H9 (cell line): ENCODE measurements at regions not wholly inside any gene's neighbourhood (a gene's known extent, or its start where the extent isn't known, plus 50 kb on each side); places are given as distances from the start of the nearest gene placed in this dataset.

Experiments
- DNase-seq: peaks from one replicate; pipeline ENCODE4 v3.0.0-alpha.2; 2017
- H2AFZ ChIP-seq: one replicate; pipeline ENCODE4 v1.6.1; 2013; ENCODE audit warnings: mild to moderate bottlenecking, low read length, control low read depth, moderate library complexity
- H2AK5ac ChIP-seq: 2 replicates; pipeline ENCODE4 v1.6.1; 2013; ENCODE audit warnings: low read length, control low read depth, mixed read lengths; ENCODE audit not compliant: insufficient read length
- H2BK120ac ChIP-seq: one replicate; pipeline ENCODE4 v1.6.1; 2013; ENCODE audit warnings: low read depth, mild to moderate bottlenecking, low read length, control low read depth, inconsistent platforms; ENCODE audit not compliant: poor library complexity, severe bottlenecking
- H2BK12ac ChIP-seq: 2 replicates; pipeline ENCODE4 v1.6.1; 2013; ENCODE audit warnings: low read length, control low read depth, mixed read lengths, low read depth; ENCODE audit not compliant: insufficient read length
- H2BK15ac ChIP-seq: 2 replicates; pipeline ENCODE4 v1.6.1; 2013; ENCODE audit warnings: low read depth, low read length, control low read depth
- H2BK20ac ChIP-seq: one replicate; pipeline ENCODE4 v1.6.1; 2013; ENCODE audit warnings: low read depth, mild to moderate bottlenecking, low read length, control low read depth, inconsistent platforms; ENCODE audit not compliant: poor library complexity, severe bottlenecking
- H2BK5ac ChIP-seq: 2 replicates; pipeline ENCODE4 v1.6.1; 2013; ENCODE audit warnings: low read length, control low read depth, mixed read lengths; ENCODE audit not compliant: insufficient read length
- H3K14ac ChIP-seq: 2 replicates; pipeline ENCODE4 v1.6.1; 2013; ENCODE audit warnings: low read length, control low read depth; ENCODE audit not compliant: insufficient read depth
- H3K18ac ChIP-seq: 2 replicates; pipeline ENCODE4 v1.6.1; 2013; ENCODE audit warnings: low read depth, mild to moderate bottlenecking, mixed read lengths, low read length, control low read depth; ENCODE audit not compliant: insufficient read length
- H3K23ac ChIP-seq: 2 replicates; pipeline ENCODE4 v1.6.1; 2013; ENCODE audit warnings: low read length, control low read depth, mixed read lengths, low read depth; ENCODE audit not compliant: insufficient read length
- H3K23me2 ChIP-seq: 2 replicates; pipeline ENCODE4 v1.6.1; 2013; ENCODE audit warnings: low read depth, mild to moderate bottlenecking, mixed read lengths, low read length, control low read depth; ENCODE audit not compliant: insufficient read length, poor library complexity, severe bottlenecking
- H3K27ac ChIP-seq: 2 replicates; pipeline ENCODE4 v1.5.1; 2013; ENCODE audit warnings: low read length, control low read depth, mixed read lengths, low read depth; ENCODE audit not compliant: insufficient read length
- H3K27me3 ChIP-seq: 2 replicates; pipeline ENCODE4 v1.6.1; 2013; ENCODE audit warnings: low read length, control low read depth, inconsistent platforms; ENCODE audit not compliant: insufficient read depth
- H3K4ac ChIP-seq: 2 replicates; pipeline ENCODE4 v1.6.1; 2013; ENCODE audit warnings: low read depth, mild to moderate bottlenecking, control low read depth, inconsistent platforms, low read length, moderate library complexity
- H3K4me1 ChIP-seq: 2 replicates; pipeline ENCODE4 v1.6.1; 2013; ENCODE audit warnings: low read length, control low read depth, inconsistent platforms; ENCODE audit not compliant: insufficient read depth
- H3K4me2 ChIP-seq: 2 replicates; pipeline ENCODE4 v1.6.1; 2013; ENCODE audit warnings: low read length, control low read depth, mixed read lengths; ENCODE audit not compliant: insufficient read length, insufficient read depth
- H3K56ac ChIP-seq: 2 replicates; pipeline ENCODE4 v1.6.1; 2013; ENCODE audit warnings: low read depth, mild to moderate bottlenecking, mixed read lengths, low read length, control low read depth; ENCODE audit not compliant: insufficient read length
- H3K79me1 ChIP-seq: 2 replicates; pipeline ENCODE4 v1.6.1; 2013; ENCODE audit warnings: low read depth, mild to moderate bottlenecking, moderate library complexity, low read length, control low read depth, inconsistent platforms; ENCODE audit not compliant: insufficient read depth, poor library complexity, severe bottlenecking
- H3K79me2 ChIP-seq: 2 replicates; pipeline ENCODE4 v1.6.1; 2013; ENCODE audit warnings: low read length, control low read depth, inconsistent platforms; ENCODE audit not compliant: insufficient read depth
- H3K9ac ChIP-seq: 2 replicates; pipeline ENCODE4 v1.6.1; 2013; ENCODE audit warnings: low read length, control low read depth, mixed read lengths; ENCODE audit not compliant: insufficient read length; ENCODE audit errors: extremely low read depth
- H3K9me3 ChIP-seq: one replicate; pipeline ENCODE4 v1.6.1; 2013; ENCODE audit warnings: low read depth, low read length, inconsistent platforms; ENCODE audit not compliant: control insufficient read depth
- H3T11ph ChIP-seq: one replicate; pipeline ENCODE4 v1.6.1; 2013; ENCODE audit warnings: mild to moderate bottlenecking, low read length, control low read depth, inconsistent platforms
- H4K20me1 ChIP-seq: one replicate; pipeline ENCODE4 v1.6.1; 2013; ENCODE audit not compliant: control insufficient read depth, insufficient read length, insufficient read depth
- H4K5ac ChIP-seq: 2 replicates; pipeline ENCODE4 v1.6.1; 2013; ENCODE audit warnings: low read depth, mild to moderate bottlenecking, mixed read lengths, low read length, control low read depth; ENCODE audit not compliant: insufficient read length
- H4K8ac ChIP-seq: replicated peaks from 2 replicates; pipeline ENCODE4 v1.6.1; 2013; ENCODE audit warnings: low read length, control low read depth, mixed read lengths, low read depth; ENCODE audit not compliant: insufficient read length
- H4K91ac ChIP-seq: 2 replicates; pipeline ENCODE4 v1.6.1; 2013; ENCODE audit warnings: low read depth, mild to moderate bottlenecking, moderate library complexity, mixed read lengths, low read length, control low read depth; ENCODE audit not compliant: insufficient read length
- H3K27ac Mint-ChIP-seq, 3 experiments: 2 replicates in 2 of 3; 3 replicates in 1 of 3; pipeline ENCODE4 v1.8.0; 2020 to 2021; ENCODE audit warnings: mixed read lengths in 3 of 3, mild to moderate bottlenecking in 1 of 3, moderate library complexity in 1 of 3
- H3K27me3 Mint-ChIP-seq: 2 replicates; pipeline ENCODE4 v1.8.0; 2021; ENCODE audit warnings: low read depth, mild to moderate bottlenecking, moderate library complexity, mixed read lengths
- H3K36me3 Mint-ChIP-seq, 3 experiments: 2 replicates in 2 of 3; 3 replicates in 1 of 3; pipeline ENCODE4 v1.8.0; 2020 to 2021; ENCODE audit warnings: low read depth in 3 of 3, mixed read lengths in 3 of 3; ENCODE audit not compliant: insufficient read depth in 1 of 3
- H3K4me1 Mint-ChIP-seq, 2 experiments: 2 replicates each; pipeline ENCODE4 v1.8.0; 2020; ENCODE audit warnings: mixed read lengths in 2 of 2
- H3K4me3 Mint-ChIP-seq, 2 experiments: 2 replicates in 1 of 2; 3 replicates in 1 of 2; pipeline ENCODE4 v1.8.0; 2020 to 2021; ENCODE audit warnings: mild to moderate bottlenecking in 2 of 2, mixed read lengths in 2 of 2, moderate library complexity in 1 of 2
- H3K9me3 Mint-ChIP-seq, 2 experiments: 2 replicates in 1 of 2; 3 replicates in 1 of 2; pipeline ENCODE4 v1.8.0; 2020; ENCODE audit warnings: mild to moderate bottlenecking in 2 of 2, mixed read lengths in 2 of 2, moderate library complexity in 1 of 2
- WGBS: extraction: QIAGEN DNeasy Blood & Tissue Kit; methylation state at CpG from one replicate; pipeline ENCODE4 v1.1.7; 2013; ENCODE audit warnings: missing lambda C conversion rate, low lambda C conversion rate, mixed read lengths; ENCODE audit not compliant: insufficient read length; ENCODE audit errors: extremely low coverage; 5-methylcytosine and 5-hydroxymethylcytosine counted together
- TF ChIP-seq, protein P1 (sequence below): fragments of 200-600 bp; sonication (generic); conservative IDR thresholded peaks from 3 replicates; pipeline ENCODE4 v1.8.0; 2021; ENCODE audit warnings: antibody characterized with exemption, mild to moderate bottlenecking

DNA sequence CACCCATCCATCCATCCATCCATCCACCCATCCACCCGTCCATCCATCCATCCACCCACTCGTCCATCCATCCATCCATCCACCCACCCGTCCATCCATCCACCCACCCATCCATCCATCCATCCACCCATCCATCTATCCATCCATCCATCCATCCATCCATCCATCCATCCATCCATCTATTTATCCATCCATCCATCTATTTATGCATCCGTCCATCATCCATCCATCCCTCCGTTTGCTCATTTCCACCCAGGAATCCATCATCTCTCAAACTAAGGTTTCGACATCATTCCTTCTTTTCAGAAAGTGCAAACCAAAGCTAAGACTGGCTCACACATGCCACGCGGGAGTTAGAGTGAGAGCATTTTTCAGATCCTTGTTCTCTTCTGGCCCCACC lies 52.8 kb upstream of the POFUT2 start:
- Histone ChIP-seq H4K5ac (no peak overlapping the region), H3K79me2 (no peaks in the 10 kb centered on the region), H2BK20ac (no peak overlapping the region), H3K23ac (no peak overlapping the region), H2AK5ac (no peak overlapping the region), H4K20me1 (no peaks in the 10 kb centered on the region), H2BK12ac (no peak overlapping the region), H3K9ac (no peak overlapping the region), H3K4ac (no peak overlapping the region), H2BK15ac (no peak overlapping the region), H2BK5ac (no peak overlapping the region), H4K8ac (no peak overlapping the region), H3K18ac (no peak overlapping the region), H3K14ac (no peak overlapping the region), H3K27me3 (no peaks in the 10 kb centered on the region), H3K27ac (no peak overlapping the region), H2AFZ (no peak overlapping the region), H3K23me2 (no peaks in the 10 kb centered on the region), H3K4me1 (no peaks in the 10 kb centered on the region), H3K9me3 (no peaks in the 10 kb centered on the region), H4K91ac (no peak overlapping the region), H3K56ac (no peak overlapping the region), H3K4me2 (no peak overlapping the region), H3T11ph (no peak overlapping the region), H3K79me1 (no peaks in the 10 kb centered on the region), H2BK120ac (no peak overlapping the region)
- TF ChIP-seq, protein P1, sequence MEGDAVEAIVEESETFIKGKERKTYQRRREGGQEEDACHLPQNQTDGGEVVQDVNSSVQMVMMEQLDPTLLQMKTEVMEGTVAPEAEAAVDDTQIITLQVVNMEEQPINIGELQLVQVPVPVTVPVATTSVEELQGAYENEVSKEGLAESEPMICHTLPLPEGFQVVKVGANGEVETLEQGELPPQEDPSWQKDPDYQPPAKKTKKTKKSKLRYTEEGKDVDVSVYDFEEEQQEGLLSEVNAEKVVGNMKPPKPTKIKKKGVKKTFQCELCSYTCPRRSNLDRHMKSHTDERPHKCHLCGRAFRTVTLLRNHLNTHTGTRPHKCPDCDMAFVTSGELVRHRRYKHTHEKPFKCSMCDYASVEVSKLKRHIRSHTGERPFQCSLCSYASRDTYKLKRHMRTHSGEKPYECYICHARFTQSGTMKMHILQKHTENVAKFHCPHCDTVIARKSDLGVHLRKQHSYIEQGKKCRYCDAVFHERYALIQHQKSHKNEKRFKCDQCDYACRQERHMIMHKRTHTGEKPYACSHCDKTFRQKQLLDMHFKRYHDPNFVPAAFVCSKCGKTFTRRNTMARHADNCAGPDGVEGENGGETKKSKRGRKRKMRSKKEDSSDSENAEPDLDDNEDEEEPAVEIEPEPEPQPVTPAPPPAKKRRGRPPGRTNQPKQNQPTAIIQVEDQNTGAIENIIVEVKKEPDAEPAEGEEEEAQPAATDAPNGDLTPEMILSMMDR = no peak
- DNase-seq = no peak
- Mint-ChIP-seq H3K27ac (no peak overlapping the region), H3K4me3 (no peak overlapping the region), H3K9me3 (peaks cover 5 to 13% of the 10 kb centered on the region in 2 experiments), H3K36me3 (no peaks in the 10 kb centered on the region), H3K27me3 (peaks cover 19% of the 10 kb centered on the region), H3K4me1 (peaks cover 12 to 15% of the 10 kb centered on the region in 2 experiments)
- whole genome bisulfite sequencing = no CpG with 5 or more reads among the region's 8 CpGs
